Left ventricle myocardium inferior (tissue), 1 donor: ENCODE measurements at regions not wholly inside any gene's neighbourhood (a gene's known extent, or its start where the extent isn't known, plus 50 kb on each side); places are given as distances from the start of the nearest gene placed in this dataset.

Experiments used
- DNase-seq: peaks from one replicate; pipeline ENCODE4 v3.0.0-alpha.2; 2020
- H3K27ac ChIP-seq: fragments of 200-600 bp; replicated peaks from 2 replicates; pipeline ENCODE4 v1.8.0; 2021
- H3K27me3 ChIP-seq: fragments of 200-600 bp; 2 replicates; pipeline ENCODE4 v1.8.0; 2021; ENCODE audit warnings: low read depth
- H3K36me3 ChIP-seq: fragments of 200-600 bp; 2 replicates; pipeline ENCODE4 v1.8.0; 2021
- H3K4me1 ChIP-seq: fragments of 200-600 bp; 2 replicates; pipeline ENCODE4 v1.8.0; 2021
- H3K4me3 ChIP-seq: fragments of 200-600 bp; 2 replicates; pipeline ENCODE4 v1.8.0; 2021; ENCODE audit warnings: mild to moderate bottlenecking, moderate library complexity
- H3K9me3 ChIP-seq: fragments of 200-600 bp; replicated peaks from 2 replicates; pipeline ENCODE4 v1.8.0; 2021
- intact Hi-C: fragments of 100-400 bp; cut with micrococcal nuclease; formaldehyde crosslinking; loops from one replicate; pipeline ENCODE4 v1.11.0; 2022
- TF ChIP-seq, protein P1 (sequence below): fragments of 200-600 bp; IDR thresholded peaks from 2 replicates; pipeline ENCODE4 v1.8.0; 2021; ENCODE audit warnings: antibody characterized with exemption, mild to moderate bottlenecking, borderline replicate concordance
- donor health status: DM: no; HTN: yes; CAD: no; lungs with severe emphysema.

GRCh38 chr10:20976390-20976789, 79.3 kb upstream of the NEBL start:
- no peak overlapping the region for H3K27ac ChIP-seq
- peaks cover 17% of the 10 kb centered on the region for H3K4me1 ChIP-seq
- no peaks in the 10 kb centered on the region for H3K36me3 ChIP-seq
- TF ChIP-seq, protein P1, sequence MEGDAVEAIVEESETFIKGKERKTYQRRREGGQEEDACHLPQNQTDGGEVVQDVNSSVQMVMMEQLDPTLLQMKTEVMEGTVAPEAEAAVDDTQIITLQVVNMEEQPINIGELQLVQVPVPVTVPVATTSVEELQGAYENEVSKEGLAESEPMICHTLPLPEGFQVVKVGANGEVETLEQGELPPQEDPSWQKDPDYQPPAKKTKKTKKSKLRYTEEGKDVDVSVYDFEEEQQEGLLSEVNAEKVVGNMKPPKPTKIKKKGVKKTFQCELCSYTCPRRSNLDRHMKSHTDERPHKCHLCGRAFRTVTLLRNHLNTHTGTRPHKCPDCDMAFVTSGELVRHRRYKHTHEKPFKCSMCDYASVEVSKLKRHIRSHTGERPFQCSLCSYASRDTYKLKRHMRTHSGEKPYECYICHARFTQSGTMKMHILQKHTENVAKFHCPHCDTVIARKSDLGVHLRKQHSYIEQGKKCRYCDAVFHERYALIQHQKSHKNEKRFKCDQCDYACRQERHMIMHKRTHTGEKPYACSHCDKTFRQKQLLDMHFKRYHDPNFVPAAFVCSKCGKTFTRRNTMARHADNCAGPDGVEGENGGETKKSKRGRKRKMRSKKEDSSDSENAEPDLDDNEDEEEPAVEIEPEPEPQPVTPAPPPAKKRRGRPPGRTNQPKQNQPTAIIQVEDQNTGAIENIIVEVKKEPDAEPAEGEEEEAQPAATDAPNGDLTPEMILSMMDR, result no peak
- intact Hi-C loops, result no loop called here
- DNase-seq, result no peak
- H3K4me3 ChIP-seq, result no peak overlapping the region
- no peaks in the 10 kb centered on the region for H3K27me3 ChIP-seq
- H3K9me3 ChIP-seq, result no peaks in the 10 kb centered on the region

- TF ChIP-seq, protein P1, result no peak
- Histone ChIP-seq H3K4me1 (peaks cover 17% of the 10 kb centered on the region), H3K4me3 (no peak overlapping the region), H3K27me3 (no peaks in the 10 kb centered on the region), H3K36me3 (no peaks in the 10 kb centered on the region), H3K9me3 (no peaks in the 10 kb centered on the region), H3K27ac (no peak overlapping the region)
- intact Hi-C loops, result no loop called here
- no peak for DNase-seq
Observed at GRCh38 chr10:20975236-20975635, 78.1 kb upstream of the NEBL start.

DNA sequence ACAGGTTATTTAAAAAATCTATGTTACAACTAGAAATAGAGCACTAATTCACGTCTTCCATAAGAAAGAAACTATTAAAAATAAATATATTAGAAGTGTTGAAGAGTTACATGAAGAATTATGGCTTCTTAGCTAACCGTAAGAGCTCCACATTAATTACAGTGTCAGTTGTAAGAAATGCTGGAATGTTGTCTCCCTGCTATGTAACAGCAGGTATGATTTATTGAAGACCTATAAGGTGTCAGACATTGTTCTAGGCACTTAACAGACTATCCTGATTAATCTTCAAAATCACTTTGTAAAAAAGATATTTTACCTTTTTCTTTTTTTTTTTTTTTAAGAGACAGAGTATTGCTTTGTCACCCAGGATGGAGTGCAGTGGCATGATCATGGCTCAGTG, 75.8 kb upstream of the NEBL start:
- intact Hi-C loops, result no loop called here
- no peaks in the 10 kb centered on the region for H3K36me3 ChIP-seq
- no peaks in the 10 kb centered on the region for H3K27me3 ChIP-seq
- no peak overlapping the region for H3K27ac ChIP-seq
- no peak for DNase-seq
- TF ChIP-seq, protein P1, result no peak
- H3K4me1 ChIP-seq, result peaks cover 8% of the 10 kb centered on the region
- no peaks in the 10 kb centered on the region for H3K9me3 ChIP-seq
- no peak overlapping the region for H3K4me3 ChIP-seq

GRCh38 chr10:20971901-20972300, 74.8 kb upstream of the NEBL start:
- H3K36me3 ChIP-seq, result no peaks in the 10 kb centered on the region
- TF ChIP-seq, protein P1, result no peak
- H3K27me3 ChIP-seq, result no peaks in the 10 kb centered on the region
- no peak overlapping the region for H3K27ac ChIP-seq
- intact Hi-C loops, result no loop called here
- no peaks in the 10 kb centered on the region for H3K4me1 ChIP-seq
- no peak overlapping the region for H3K4me3 ChIP-seq
- no peaks in the 10 kb centered on the region for H3K9me3 ChIP-seq
- no peak for DNase-seq

- TF ChIP-seq, protein P1, result no peak
- intact Hi-C loops, result no loop called here
- Histone ChIP-seq H3K4me1 (no peaks in the 10 kb centered on the region), H3K27me3 (no peaks in the 10 kb centered on the region), H3K27ac (no peak overlapping the region), H3K36me3 (no peaks in the 10 kb centered on the region), H3K4me3 (no peak overlapping the region), H3K9me3 (no peaks in the 10 kb centered on the region)
- no peak for DNase-seq
Observed at GRCh38 chr10:20970708-20971107, 73.6 kb upstream of the NEBL start.

DNA sequence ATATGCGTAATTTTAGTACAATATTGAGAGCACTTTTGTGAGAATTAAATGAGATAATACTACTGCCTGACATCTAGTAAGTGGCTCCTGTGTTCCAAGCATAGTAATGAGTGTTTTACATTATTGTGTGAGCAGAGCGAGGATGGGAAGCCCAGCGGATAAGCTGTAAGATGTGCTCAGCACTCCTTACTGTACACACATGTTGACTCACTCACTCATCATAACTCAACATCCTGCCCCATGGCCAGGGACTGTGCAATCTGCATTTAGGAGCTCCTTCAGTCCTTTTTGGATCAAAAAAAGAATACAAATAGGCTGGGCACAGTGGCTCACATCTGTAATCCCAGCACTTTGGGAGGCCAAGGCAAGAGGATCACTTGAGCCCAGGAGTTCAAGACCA, 72.9 kb upstream of the NEBL start:
- intact Hi-C loops, result no loop called here
- Histone ChIP-seq H3K36me3 (no peaks in the 10 kb centered on the region), H3K9me3 (peaks cover under 1% of the 10 kb centered on the region), H3K27me3 (no peaks in the 10 kb centered on the region), H3K4me1 (no peaks in the 10 kb centered on the region), H3K27ac (no peak overlapping the region), H3K4me3 (no peak overlapping the region)
- TF ChIP-seq, protein P1, result no peak
- no peak for DNase-seq
